H9 (cell line): ENCODE measurements at regions not wholly inside any gene's neighbourhood (a gene's known extent, or its start where the extent isn't known, plus 50 kb on each side); places are given as distances from the start of the nearest gene placed in this dataset.

Experiments used
- DNase-seq: peaks from one replicate; pipeline ENCODE4 v3.0.0-alpha.2; 2017
- H2AFZ ChIP-seq: one replicate; pipeline ENCODE4 v1.6.1; 2013; ENCODE audit warnings: mild to moderate bottlenecking, low read length, control low read depth, moderate library complexity
- H2AK5ac ChIP-seq: 2 replicates; pipeline ENCODE4 v1.6.1; 2013; ENCODE audit warnings: low read length, control low read depth, mixed read lengths; ENCODE audit not compliant: insufficient read length
- H2BK120ac ChIP-seq: one replicate; pipeline ENCODE4 v1.6.1; 2013; ENCODE audit warnings: low read depth, mild to moderate bottlenecking, low read length, control low read depth, inconsistent platforms; ENCODE audit not compliant: poor library complexity, severe bottlenecking
- H2BK12ac ChIP-seq: 2 replicates; pipeline ENCODE4 v1.6.1; 2013; ENCODE audit warnings: low read length, control low read depth, mixed read lengths, low read depth; ENCODE audit not compliant: insufficient read length
- H2BK15ac ChIP-seq: 2 replicates; pipeline ENCODE4 v1.6.1; 2013; ENCODE audit warnings: low read depth, low read length, control low read depth
- H2BK20ac ChIP-seq: one replicate; pipeline ENCODE4 v1.6.1; 2013; ENCODE audit warnings: low read depth, mild to moderate bottlenecking, low read length, control low read depth, inconsistent platforms; ENCODE audit not compliant: poor library complexity, severe bottlenecking
- H2BK5ac ChIP-seq: 2 replicates; pipeline ENCODE4 v1.6.1; 2013; ENCODE audit warnings: low read length, control low read depth, mixed read lengths; ENCODE audit not compliant: insufficient read length
- H3K14ac ChIP-seq: 2 replicates; pipeline ENCODE4 v1.6.1; 2013; ENCODE audit warnings: low read length, control low read depth; ENCODE audit not compliant: insufficient read depth
- H3K18ac ChIP-seq: 2 replicates; pipeline ENCODE4 v1.6.1; 2013; ENCODE audit warnings: low read depth, mild to moderate bottlenecking, mixed read lengths, low read length, control low read depth; ENCODE audit not compliant: insufficient read length
- H3K23ac ChIP-seq: 2 replicates; pipeline ENCODE4 v1.6.1; 2013; ENCODE audit warnings: low read length, control low read depth, mixed read lengths, low read depth; ENCODE audit not compliant: insufficient read length
- H3K23me2 ChIP-seq: 2 replicates; pipeline ENCODE4 v1.6.1; 2013; ENCODE audit warnings: low read depth, mild to moderate bottlenecking, mixed read lengths, low read length, control low read depth; ENCODE audit not compliant: insufficient read length, poor library complexity, severe bottlenecking
- H3K27ac ChIP-seq: 2 replicates; pipeline ENCODE4 v1.5.1; 2013; ENCODE audit warnings: low read length, control low read depth, mixed read lengths, low read depth; ENCODE audit not compliant: insufficient read length
- H3K27me3 ChIP-seq: 2 replicates; pipeline ENCODE4 v1.6.1; 2013; ENCODE audit warnings: low read length, control low read depth, inconsistent platforms; ENCODE audit not compliant: insufficient read depth
- H3K4ac ChIP-seq: 2 replicates; pipeline ENCODE4 v1.6.1; 2013; ENCODE audit warnings: low read depth, mild to moderate bottlenecking, control low read depth, inconsistent platforms, low read length, moderate library complexity
- H3K4me1 ChIP-seq: 2 replicates; pipeline ENCODE4 v1.6.1; 2013; ENCODE audit warnings: low read length, control low read depth, inconsistent platforms; ENCODE audit not compliant: insufficient read depth
- H3K4me2 ChIP-seq: 2 replicates; pipeline ENCODE4 v1.6.1; 2013; ENCODE audit warnings: low read length, control low read depth, mixed read lengths; ENCODE audit not compliant: insufficient read length, insufficient read depth
- H3K56ac ChIP-seq: 2 replicates; pipeline ENCODE4 v1.6.1; 2013; ENCODE audit warnings: low read depth, mild to moderate bottlenecking, mixed read lengths, low read length, control low read depth; ENCODE audit not compliant: insufficient read length
- H3K79me1 ChIP-seq: 2 replicates; pipeline ENCODE4 v1.6.1; 2013; ENCODE audit warnings: low read depth, mild to moderate bottlenecking, moderate library complexity, low read length, control low read depth, inconsistent platforms; ENCODE audit not compliant: insufficient read depth, poor library complexity, severe bottlenecking
- H3K79me2 ChIP-seq: 2 replicates; pipeline ENCODE4 v1.6.1; 2013; ENCODE audit warnings: low read length, control low read depth, inconsistent platforms; ENCODE audit not compliant: insufficient read depth
- H3K9ac ChIP-seq: 2 replicates; pipeline ENCODE4 v1.6.1; 2013; ENCODE audit warnings: low read length, control low read depth, mixed read lengths; ENCODE audit not compliant: insufficient read length; ENCODE audit errors: extremely low read depth
- H3K9me3 ChIP-seq: one replicate; pipeline ENCODE4 v1.6.1; 2013; ENCODE audit warnings: low read depth, low read length, inconsistent platforms; ENCODE audit not compliant: control insufficient read depth
- H3T11ph ChIP-seq: one replicate; pipeline ENCODE4 v1.6.1; 2013; ENCODE audit warnings: mild to moderate bottlenecking, low read length, control low read depth, inconsistent platforms
- H4K20me1 ChIP-seq: one replicate; pipeline ENCODE4 v1.6.1; 2013; ENCODE audit not compliant: control insufficient read depth, insufficient read length, insufficient read depth
- H4K5ac ChIP-seq: 2 replicates; pipeline ENCODE4 v1.6.1; 2013; ENCODE audit warnings: low read depth, mild to moderate bottlenecking, mixed read lengths, low read length, control low read depth; ENCODE audit not compliant: insufficient read length
- H4K8ac ChIP-seq: replicated peaks from 2 replicates; pipeline ENCODE4 v1.6.1; 2013; ENCODE audit warnings: low read length, control low read depth, mixed read lengths, low read depth; ENCODE audit not compliant: insufficient read length
- H4K91ac ChIP-seq: 2 replicates; pipeline ENCODE4 v1.6.1; 2013; ENCODE audit warnings: low read depth, mild to moderate bottlenecking, moderate library complexity, mixed read lengths, low read length, control low read depth; ENCODE audit not compliant: insufficient read length
- H3K27ac Mint-ChIP-seq, 3 experiments: 2 replicates in 2 of 3; 3 replicates in 1 of 3; pipeline ENCODE4 v1.8.0; 2020 to 2021; ENCODE audit warnings: mixed read lengths in 3 of 3, mild to moderate bottlenecking in 1 of 3, moderate library complexity in 1 of 3
- H3K27me3 Mint-ChIP-seq: 2 replicates; pipeline ENCODE4 v1.8.0; 2021; ENCODE audit warnings: low read depth, mild to moderate bottlenecking, moderate library complexity, mixed read lengths
- H3K36me3 Mint-ChIP-seq, 3 experiments: 2 replicates in 2 of 3; 3 replicates in 1 of 3; pipeline ENCODE4 v1.8.0; 2020 to 2021; ENCODE audit warnings: low read depth in 3 of 3, mixed read lengths in 3 of 3; ENCODE audit not compliant: insufficient read depth in 1 of 3
- H3K4me1 Mint-ChIP-seq, 2 experiments: 2 replicates each; pipeline ENCODE4 v1.8.0; 2020; ENCODE audit warnings: mixed read lengths in 2 of 2
- H3K4me3 Mint-ChIP-seq, 2 experiments: 2 replicates in 1 of 2; 3 replicates in 1 of 2; pipeline ENCODE4 v1.8.0; 2020 to 2021; ENCODE audit warnings: mild to moderate bottlenecking in 2 of 2, mixed read lengths in 2 of 2, moderate library complexity in 1 of 2
- H3K9me3 Mint-ChIP-seq, 2 experiments: 2 replicates in 1 of 2; 3 replicates in 1 of 2; pipeline ENCODE4 v1.8.0; 2020; ENCODE audit warnings: mild to moderate bottlenecking in 2 of 2, mixed read lengths in 2 of 2, moderate library complexity in 1 of 2
- CTCF ChIP-seq: fragments of 200-600 bp; sonication (generic); conservative IDR thresholded peaks from 3 replicates; pipeline ENCODE4 v1.8.0; 2021; ENCODE audit warnings: antibody characterized with exemption, mild to moderate bottlenecking
- WGBS: extraction: QIAGEN DNeasy Blood & Tissue Kit; methylation state at CpG from one replicate; pipeline ENCODE4 v1.1.7; 2013; ENCODE audit warnings: missing lambda C conversion rate, low lambda C conversion rate, mixed read lengths; ENCODE audit not compliant: insufficient read length; ENCODE audit errors: extremely low coverage; 5-methylcytosine and 5-hydroxymethylcytosine counted together

GRCh38 chr6:115191989-115192388 is 849.2 kb upstream of the HS3ST5 start:
- no peak overlapping the region for H2BK20ac ChIP-seq
- H4K20me1 ChIP-seq: no peaks in the 10 kb centered on the region
- H3K4me1 ChIP-seq: no peaks in the 10 kb centered on the region
- Mint-ChIP-seq H3K36me3 (no peaks in the 10 kb centered on the region), H3K27me3 (no peaks in the 10 kb centered on the region), H3K4me3 (no peak overlapping the region), H3K4me1 (no peaks in the 10 kb centered on the region), H3K9me3 (no peaks in the 10 kb centered on the region), H3K27ac (no peak overlapping the region)
- H3K9ac ChIP-seq: no peak overlapping the region
- no peak overlapping the region for H4K8ac ChIP-seq
- H2AFZ ChIP-seq: no peak overlapping the region
- WGBS: no CpG with 5 or more reads among the region's 1 CpG
- no peak overlapping the region for H3T11ph ChIP-seq
- H3K14ac ChIP-seq: no peak overlapping the region
- no peak for DNase-seq
- no peak overlapping the region for H2BK15ac ChIP-seq
- no peak overlapping the region for H3K4ac ChIP-seq
- no peak overlapping the region for H2BK12ac ChIP-seq
- H3K4me2 ChIP-seq: no peak overlapping the region
- H3K9me3 ChIP-seq: no peaks in the 10 kb centered on the region
- no peak overlapping the region for H2BK120ac ChIP-seq
- no peak overlapping the region for H3K18ac ChIP-seq
- H3K79me1 ChIP-seq: no peaks in the 10 kb centered on the region
- no peak overlapping the region for H2BK5ac ChIP-seq
- no peaks in the 10 kb centered on the region for H3K79me2 ChIP-seq
- no peak overlapping the region for H4K5ac ChIP-seq
- no peak for TF ChIP-seq CTCF
- H4K91ac ChIP-seq: no peak overlapping the region
- H3K23ac ChIP-seq: no peak overlapping the region
- no peaks in the 10 kb centered on the region for H3K27me3 ChIP-seq
- H3K27ac ChIP-seq: no peak overlapping the region
- no peaks in the 10 kb centered on the region for H3K23me2 ChIP-seq
- H3K56ac ChIP-seq: no peak overlapping the region
- no peak overlapping the region for H2AK5ac ChIP-seq
